OCI-LY7 (cell line): ENCODE measurements at regions not wholly inside any gene's neighbourhood (a gene's known extent, or its start where the extent isn't known, plus 50 kb on each side); places are given as distances from the start of the nearest gene placed in this dataset.
"Not testable (repeated sequence)": the region's sequence is repeated elsewhere in the genome, so short reads cannot be mapped to it uniquely, and the experiment has no call there.

ENCODE experiments used
- BruUV-seq: library from RNA; stranded (reverse); fragments of 400-500 nt; replicated peaks from 2 replicates; lab custom pipeline; 2021; lab: Mats Ljungman, UMichigan
- CTCF ChIA-PET: fragments of 300-600 bp; sonication (Branson Sonifier 250); formaldehyde crosslinking; loops from one replicate; lab custom pipeline; 2022; ENCODE audit warnings: antibody characterized with exemption; ENCODE audit not compliant: unreplicated experiment; lab: Charles Lee
- POLR2A ChIA-PET: fragments of 300-600 bp; sonication (Branson Sonifier 250); formaldehyde crosslinking; loops from one replicate; lab custom pipeline; 2022; ENCODE audit warnings: antibody characterized with exemption; lab: Charles Lee
- DNase-seq: peaks from one replicate; pipeline ENCODE4 v3.0.0-alpha.2; 2015; ENCODE audit warnings: low spot score
- H2AFZ ChIP-seq: fragments of 200-600 bp; sonication (generic), shearing (Covaris generic); 2 replicates; pipeline ENCODE4 v1.6.1; 2014; ENCODE audit warnings: mild to moderate bottlenecking, antibody characterized with exemption, low read length, moderate library complexity
- H3K27ac ChIP-seq: fragments of 200-600 bp; sonication (generic); 2 replicates; pipeline ENCODE4 v1.5.1; 2014; ENCODE audit warnings: mixed run types, low read depth, mild to moderate bottlenecking, moderate library complexity, low read length, inconsistent platforms; ENCODE audit not compliant: poor library complexity, severe bottlenecking
- H3K36me3 ChIP-seq: fragments of 200-600 bp; sonication (generic); 2 replicates; pipeline ENCODE4 v1.6.1; 2014; ENCODE audit warnings: mild to moderate bottlenecking, antibody characterized with exemption, low read length, moderate library complexity, mixed read lengths; ENCODE audit not compliant: insufficient read depth
- H3K4me1 ChIP-seq: fragments of 200-600 bp; sonication (generic); 2 replicates; pipeline ENCODE4 v1.5.1; 2014; ENCODE audit warnings: mild to moderate bottlenecking, low read length; ENCODE audit not compliant: insufficient read depth, poor library complexity, severe bottlenecking
- H3K4me2 ChIP-seq: fragments of 200-600 bp; sonication (generic); 2 replicates; pipeline ENCODE4 v1.6.1; 2014; ENCODE audit warnings: mild to moderate bottlenecking, low read length
- H3K4me3 ChIP-seq: fragments of 200-600 bp; sonication (generic); 2 replicates; pipeline ENCODE4 v1.5.1; 2014; ENCODE audit warnings: mild to moderate bottlenecking, low read depth, low read length; ENCODE audit not compliant: poor library complexity, severe bottlenecking
- H3K79me2 ChIP-seq: fragments of 200-600 bp; sonication (generic); 2 replicates; pipeline ENCODE4 v1.6.1; 2016; ENCODE audit warnings: low read depth, mild to moderate bottlenecking, low read length, moderate library complexity, mixed read lengths; ENCODE audit not compliant: insufficient read depth
- H3K9me2 ChIP-seq: fragments of 200-600 bp; sonication (generic); 2 replicates; pipeline ENCODE4 v1.6.1; 2016; ENCODE audit warnings: mild to moderate bottlenecking, low read length, mixed read lengths; ENCODE audit not compliant: insufficient read depth
- H3K9me3 ChIP-seq: fragments of 200-600 bp; sonication (generic); 2 replicates; pipeline ENCODE4 v1.6.1; 2014; ENCODE audit warnings: mild to moderate bottlenecking, mixed run types, low read length, mixed read lengths
- H4K20me1 ChIP-seq: fragments of 200-600 bp; sonication (generic); 2 replicates; pipeline ENCODE4 v1.6.1; 2014; ENCODE audit warnings: mild to moderate bottlenecking, antibody characterized with exemption, low read length, moderate library complexity, mixed read lengths; ENCODE audit not compliant: insufficient read depth
- CTCF ChIP-seq: fragments of 200-600 bp; sonication (generic); conservative IDR thresholded peaks from 2 replicates; pipeline ENCODE4 v1.5.1; 2014; ENCODE audit warnings: mild to moderate bottlenecking, antibody characterized with exemption, low read length, moderate library complexity, mixed read lengths
- EZH2phosphoT487 ChIP-seq: fragments of 200-600 bp; sonication (generic); IDR thresholded peaks from 2 replicates; pipeline ENCODE4 v1.6.1; 2018; ENCODE audit warnings: low read depth, borderline replicate concordance, mild to moderate bottlenecking, mixed run types, antibody characterized with exemption, low read length, moderate library complexity, mixed read lengths
- intact Hi-C: fragments of 100-400 bp; cut with micrococcal nuclease; formaldehyde crosslinking; loops from one replicate; pipeline ENCODE4 v1.10.0; 2022; ENCODE audit not compliant: unreplicated experiment

- ChIA-PET POLR2A (interaction anchor here (0.6 kb wide), 2 partner anchors 19 to 193 kb away, joined by 3 to 5 read pairs; no protein-coding TSS in a partner anchor), CTCF (no interaction called here)
- Histone ChIP-seq H3K4me1 (no peaks in the 10 kb centered on the region), H3K9me2 (no peaks in the 10 kb centered on the region), H2AFZ (no peak overlapping the region), H3K4me2 (no peak overlapping the region), H3K9me3 (peaks cover 13% of the 10 kb centered on the region; the same call in 1 of the 2 replicates), H3K36me3 (no peaks in the 10 kb centered on the region), H3K4me3 (no peak overlapping the region), H4K20me1 (no peaks in the 10 kb centered on the region), H3K79me2 (no peaks in the 10 kb centered on the region), H3K27ac (no peak overlapping the region)
- no TSS peak for BruUV-seq
- DNase-seq, result no peak
- intact Hi-C loops, result no loop called here
- TF ChIP-seq CTCF (no peak), EZH2phosphoT487 (no peak)
Measured at GRCh38 chr1:229732061-229732460, 106.0 kb downstream of the URB2 start.

- POLR2A ChIA-PET, result no interaction called here
- CTCF ChIA-PET, result no interaction called here
- Histone ChIP-seq H3K79me2 (no peaks in the 10 kb centered on the region), H4K20me1 (no peaks in the 10 kb centered on the region), H3K27ac (no peak overlapping the region), H3K36me3 (no peaks in the 10 kb centered on the region), H3K4me2 (no peak overlapping the region), H2AFZ (no peak overlapping the region), H3K4me1 (no peaks in the 10 kb centered on the region), H3K9me2 (no peaks in the 10 kb centered on the region), H3K9me3 (peaks cover 17% of the 10 kb centered on the region; the same call in 1 of the 2 replicates), H3K4me3 (no peak overlapping the region)
- intact Hi-C loops, result no loop called here
- no TSS peak for BruUV-seq
- TF ChIP-seq EZH2phosphoT487, result no peak
- no peak for TF ChIP-seq CTCF
- no peak for DNase-seq
Measured at GRCh38 chr1:229736376-229736775, 110.3 kb downstream of the URB2 start.

GRCh38 chr1:229742614-229743013 lies 116.6 kb downstream of the URB2 start:
- H3K9me2 ChIP-seq, BruUV-seq, DNase-seq, H3K27ac ChIP-seq, H3K4me1 ChIP-seq, H3K79me2 ChIP-seq, CTCF ChIA-PET, POLR2A ChIA-PET, H3K4me2 ChIP-seq, H3K4me3 ChIP-seq, H3K36me3 ChIP-seq, H3K9me3 ChIP-seq, H4K20me1 ChIP-seq, intact Hi-C loops, H2AFZ ChIP-seq: not testable (repeated sequence)
